MV-4-11 (cell line): ENCODE measurements at regions not wholly inside any gene's neighbourhood (a gene's known extent, or its start where the extent isn't known, plus 50 kb on each side); places are given as distances from the start of the nearest gene placed in this dataset.

Source experiments
- DNase-seq: peaks from one replicate; lab custom pipeline; 2025; lab: John Stamatoyannopoulos, UW

GRCh38 chr10:128221807-128222206 lies 95.6 kb upstream of the MKI67 start:
- DNase-seq, result no peak

- DNase-seq, result no peak
These were observed 96.2 kb upstream of the MKI67 start for GRCh38 chr10:128222332-128222849.

GRCh38 chr10:128230401-128230800 lies 104.2 kb upstream of the MKI67 start:
- peak; percentile 61 for DNase-seq

GRCh38 chr10:128233422-128233821 lies 107.2 kb upstream of the MKI67 start:
- no peak for DNase-seq

- no peak for DNase-seq
These were observed 111.5 kb upstream of the MKI67 start for GRCh38 chr10:128237710-128238109.

GRCh38 chr10:128241023-128241422 lies 114.8 kb upstream of the MKI67 start:
- no peak for DNase-seq

GRCh38 chr10:128242641-128243040 lies 116.4 kb upstream of the MKI67 start:
- no peak for DNase-seq

- no peak for DNase-seq
These were observed 118.8 kb upstream of the MKI67 start for GRCh38 chr10:128245026-128245425.

- no peak for DNase-seq
These were observed 121.4 kb upstream of the MKI67 start for GRCh38 chr10:128247576-128247975.

GRCh38 chr10:128254476-128254875 lies 128.3 kb upstream of the MKI67 start:
- DNase-seq, result no peak

GRCh38 chr10:128257428-128257827 lies 131.2 kb upstream of the MKI67 start:
- DNase-seq, result peak; percentile 49

GRCh38 chr10:128258421-128258976 lies 132.3 kb upstream of the MKI67 start:
- DNase-seq, result peak; percentile 42

- DNase-seq, result peak; percentile 37
These were observed 137.9 kb upstream of the MKI67 start for GRCh38 chr10:128263891-128264688.

- DNase-seq, result no peak
These were observed 139.4 kb upstream of the MKI67 start for GRCh38 chr10:128265596-128265995.

GRCh38 chr10:128267581-128267980 lies 141.4 kb upstream of the MKI67 start:
- no peak for DNase-seq

GRCh38 chr10:128268015-128268722 lies 141.9 kb upstream of the MKI67 start:
- peak; percentile 25 for DNase-seq

GRCh38 chr10:128274938-128275337 lies 148.7 kb upstream of the MKI67 start:
- peak; percentile 46 for DNase-seq

- DNase-seq, result no peak
These were observed 149.4 kb upstream of the MKI67 start for GRCh38 chr10:128275388-128276177.

- no peak for DNase-seq
These were observed 151.1 kb upstream of the MKI67 start for GRCh38 chr10:128277267-128277840.

GRCh38 chr10:128278362-128278761 lies 152.1 kb upstream of the MKI67 start:
- DNase-seq, result no peak

- DNase-seq, result no peak
These were observed 154.0 kb upstream of the MKI67 start for GRCh38 chr10:128280271-128280670.

- no peak for DNase-seq
These were observed 155.1 kb upstream of the MKI67 start for GRCh38 chr10:128281343-128281742.
